H9 (cell line): ENCODE measurements at regions not wholly inside any gene's neighbourhood (a gene's known extent, or its start where the extent isn't known, plus 50 kb on each side); places are given as distances from the start of the nearest gene placed in this dataset.

Experiments used
- DNase-seq: peaks from one replicate; pipeline ENCODE4 v3.0.0-alpha.2; 2017
- H2AFZ ChIP-seq: one replicate; pipeline ENCODE4 v1.6.1; 2013; ENCODE audit warnings: mild to moderate bottlenecking, low read length, control low read depth, moderate library complexity
- H2AK5ac ChIP-seq: 2 replicates; pipeline ENCODE4 v1.6.1; 2013; ENCODE audit warnings: low read length, control low read depth, mixed read lengths; ENCODE audit not compliant: insufficient read length
- H2BK120ac ChIP-seq: one replicate; pipeline ENCODE4 v1.6.1; 2013; ENCODE audit warnings: low read depth, mild to moderate bottlenecking, low read length, control low read depth, inconsistent platforms; ENCODE audit not compliant: poor library complexity, severe bottlenecking
- H2BK12ac ChIP-seq: 2 replicates; pipeline ENCODE4 v1.6.1; 2013; ENCODE audit warnings: low read length, control low read depth, mixed read lengths, low read depth; ENCODE audit not compliant: insufficient read length
- H2BK15ac ChIP-seq: 2 replicates; pipeline ENCODE4 v1.6.1; 2013; ENCODE audit warnings: low read depth, low read length, control low read depth
- H2BK20ac ChIP-seq: one replicate; pipeline ENCODE4 v1.6.1; 2013; ENCODE audit warnings: low read depth, mild to moderate bottlenecking, low read length, control low read depth, inconsistent platforms; ENCODE audit not compliant: poor library complexity, severe bottlenecking
- H2BK5ac ChIP-seq: 2 replicates; pipeline ENCODE4 v1.6.1; 2013; ENCODE audit warnings: low read length, control low read depth, mixed read lengths; ENCODE audit not compliant: insufficient read length
- H3K14ac ChIP-seq: 2 replicates; pipeline ENCODE4 v1.6.1; 2013; ENCODE audit warnings: low read length, control low read depth; ENCODE audit not compliant: insufficient read depth
- H3K18ac ChIP-seq: 2 replicates; pipeline ENCODE4 v1.6.1; 2013; ENCODE audit warnings: low read depth, mild to moderate bottlenecking, mixed read lengths, low read length, control low read depth; ENCODE audit not compliant: insufficient read length
- H3K23ac ChIP-seq: 2 replicates; pipeline ENCODE4 v1.6.1; 2013; ENCODE audit warnings: low read length, control low read depth, mixed read lengths, low read depth; ENCODE audit not compliant: insufficient read length
- H3K23me2 ChIP-seq: 2 replicates; pipeline ENCODE4 v1.6.1; 2013; ENCODE audit warnings: low read depth, mild to moderate bottlenecking, mixed read lengths, low read length, control low read depth; ENCODE audit not compliant: insufficient read length, poor library complexity, severe bottlenecking
- H3K27ac ChIP-seq: 2 replicates; pipeline ENCODE4 v1.5.1; 2013; ENCODE audit warnings: low read length, control low read depth, mixed read lengths, low read depth; ENCODE audit not compliant: insufficient read length
- H3K27me3 ChIP-seq: 2 replicates; pipeline ENCODE4 v1.6.1; 2013; ENCODE audit warnings: low read length, control low read depth, inconsistent platforms; ENCODE audit not compliant: insufficient read depth
- H3K4ac ChIP-seq: 2 replicates; pipeline ENCODE4 v1.6.1; 2013; ENCODE audit warnings: low read depth, mild to moderate bottlenecking, control low read depth, inconsistent platforms, low read length, moderate library complexity
- H3K4me1 ChIP-seq: 2 replicates; pipeline ENCODE4 v1.6.1; 2013; ENCODE audit warnings: low read length, control low read depth, inconsistent platforms; ENCODE audit not compliant: insufficient read depth
- H3K4me2 ChIP-seq: 2 replicates; pipeline ENCODE4 v1.6.1; 2013; ENCODE audit warnings: low read length, control low read depth, mixed read lengths; ENCODE audit not compliant: insufficient read length, insufficient read depth
- H3K56ac ChIP-seq: 2 replicates; pipeline ENCODE4 v1.6.1; 2013; ENCODE audit warnings: low read depth, mild to moderate bottlenecking, mixed read lengths, low read length, control low read depth; ENCODE audit not compliant: insufficient read length
- H3K79me1 ChIP-seq: 2 replicates; pipeline ENCODE4 v1.6.1; 2013; ENCODE audit warnings: low read depth, mild to moderate bottlenecking, moderate library complexity, low read length, control low read depth, inconsistent platforms; ENCODE audit not compliant: insufficient read depth, poor library complexity, severe bottlenecking
- H3K79me2 ChIP-seq: 2 replicates; pipeline ENCODE4 v1.6.1; 2013; ENCODE audit warnings: low read length, control low read depth, inconsistent platforms; ENCODE audit not compliant: insufficient read depth
- H3K9ac ChIP-seq: 2 replicates; pipeline ENCODE4 v1.6.1; 2013; ENCODE audit warnings: low read length, control low read depth, mixed read lengths; ENCODE audit not compliant: insufficient read length; ENCODE audit errors: extremely low read depth
- H3K9me3 ChIP-seq: one replicate; pipeline ENCODE4 v1.6.1; 2013; ENCODE audit warnings: low read depth, low read length, inconsistent platforms; ENCODE audit not compliant: control insufficient read depth
- H3T11ph ChIP-seq: one replicate; pipeline ENCODE4 v1.6.1; 2013; ENCODE audit warnings: mild to moderate bottlenecking, low read length, control low read depth, inconsistent platforms
- H4K20me1 ChIP-seq: one replicate; pipeline ENCODE4 v1.6.1; 2013; ENCODE audit not compliant: control insufficient read depth, insufficient read length, insufficient read depth
- H4K5ac ChIP-seq: 2 replicates; pipeline ENCODE4 v1.6.1; 2013; ENCODE audit warnings: low read depth, mild to moderate bottlenecking, mixed read lengths, low read length, control low read depth; ENCODE audit not compliant: insufficient read length
- H4K8ac ChIP-seq: replicated peaks from 2 replicates; pipeline ENCODE4 v1.6.1; 2013; ENCODE audit warnings: low read length, control low read depth, mixed read lengths, low read depth; ENCODE audit not compliant: insufficient read length
- H4K91ac ChIP-seq: 2 replicates; pipeline ENCODE4 v1.6.1; 2013; ENCODE audit warnings: low read depth, mild to moderate bottlenecking, moderate library complexity, mixed read lengths, low read length, control low read depth; ENCODE audit not compliant: insufficient read length
- H3K27ac Mint-ChIP-seq, 3 experiments: 2 replicates in 2 of 3; 3 replicates in 1 of 3; pipeline ENCODE4 v1.8.0; 2020 to 2021; ENCODE audit warnings: mixed read lengths in 3 of 3, mild to moderate bottlenecking in 1 of 3, moderate library complexity in 1 of 3
- H3K27me3 Mint-ChIP-seq: 2 replicates; pipeline ENCODE4 v1.8.0; 2021; ENCODE audit warnings: low read depth, mild to moderate bottlenecking, moderate library complexity, mixed read lengths
- H3K36me3 Mint-ChIP-seq, 3 experiments: 2 replicates in 2 of 3; 3 replicates in 1 of 3; pipeline ENCODE4 v1.8.0; 2020 to 2021; ENCODE audit warnings: low read depth in 3 of 3, mixed read lengths in 3 of 3; ENCODE audit not compliant: insufficient read depth in 1 of 3
- H3K4me1 Mint-ChIP-seq, 2 experiments: 2 replicates each; pipeline ENCODE4 v1.8.0; 2020; ENCODE audit warnings: mixed read lengths in 2 of 2
- H3K4me3 Mint-ChIP-seq, 2 experiments: 2 replicates in 1 of 2; 3 replicates in 1 of 2; pipeline ENCODE4 v1.8.0; 2020 to 2021; ENCODE audit warnings: mild to moderate bottlenecking in 2 of 2, mixed read lengths in 2 of 2, moderate library complexity in 1 of 2
- H3K9me3 Mint-ChIP-seq, 2 experiments: 2 replicates in 1 of 2; 3 replicates in 1 of 2; pipeline ENCODE4 v1.8.0; 2020; ENCODE audit warnings: mild to moderate bottlenecking in 2 of 2, mixed read lengths in 2 of 2, moderate library complexity in 1 of 2
- CTCF ChIP-seq: fragments of 200-600 bp; sonication (generic); conservative IDR thresholded peaks from 3 replicates; pipeline ENCODE4 v1.8.0; 2021; ENCODE audit warnings: antibody characterized with exemption, mild to moderate bottlenecking
- WGBS: extraction: QIAGEN DNeasy Blood & Tissue Kit; methylation state at CpG from one replicate; pipeline ENCODE4 v1.1.7; 2013; ENCODE audit warnings: missing lambda C conversion rate, low lambda C conversion rate, mixed read lengths; ENCODE audit not compliant: insufficient read length; ENCODE audit errors: extremely low coverage; 5-methylcytosine and 5-hydroxymethylcytosine counted together

- Mint-ChIP-seq H3K4me1 (peaks cover 14 to 17% of the 10 kb centered on the region in 2 experiments), H3K36me3 (no peaks in the 10 kb centered on the region), H3K9me3 (no peaks in the 10 kb centered on the region), H3K27ac (no peak overlapping the region), H3K27me3 (no peaks in the 10 kb centered on the region), H3K4me3 (no peak overlapping the region)
- Histone ChIP-seq H3K4ac (no peak overlapping the region), H3K9ac (no peak overlapping the region), H3K23me2 (no peaks in the 10 kb centered on the region), H2BK15ac (no peak overlapping the region), H3K18ac (no peak overlapping the region), H2AFZ (no peak overlapping the region), H3T11ph (no peak overlapping the region), H2BK120ac (no peak overlapping the region), H4K8ac (no peak overlapping the region), H4K5ac (no peak overlapping the region), H4K91ac (no peak overlapping the region), H4K20me1 (no peaks in the 10 kb centered on the region), H3K79me2 (no peaks in the 10 kb centered on the region), H3K4me2 (no peak overlapping the region), H3K14ac (no peak overlapping the region), H3K27me3 (no peaks in the 10 kb centered on the region), H2BK5ac (no peak overlapping the region), H3K9me3 (no peaks in the 10 kb centered on the region), H2BK20ac (no peak overlapping the region), H2AK5ac (no peak overlapping the region), H3K79me1 (no peaks in the 10 kb centered on the region), H2BK12ac (no peak overlapping the region), H3K4me1 (no peaks in the 10 kb centered on the region; the same call in 1 of the 2 replicates), H3K27ac (no peak overlapping the region), H3K23ac (no peak overlapping the region), H3K56ac (no peak overlapping the region)
- no peak for DNase-seq
- TF ChIP-seq CTCF: no peak
- no CpG with 5 or more reads among the region's 3 CpGs for WGBS
Observed at GRCh38 chr4:36549992-36550391, 268.6 kb downstream of the DTHD1 start.
